Skeletal muscle satellite cell (primary cell): ENCODE measurements at regions not wholly inside any gene's neighbourhood (a gene's known extent, or its start where the extent isn't known, plus 50 kb on each side); places are given as distances from the start of the nearest gene placed in this dataset. TPM values are rescaled to one million over a fixed set of nuclear protein-coding genes. Genes with fewer than 3 reads are reported as not detected.

Source experiments
- H3K27me3 ChIP-seq: 2 replicates; pipeline ENCODE4 v1.7.0; 2013; ENCODE audit warnings: low read length; ENCODE audit not compliant: control insufficient read depth, insufficient read depth
- H3K36me3 ChIP-seq: 2 replicates; pipeline ENCODE4 v1.7.0; 2013; ENCODE audit warnings: mild to moderate bottlenecking, control low read depth, low read length; ENCODE audit not compliant: insufficient read depth
- H3K4me1 ChIP-seq: 2 replicates; pipeline ENCODE4 v1.7.0; 2013; ENCODE audit warnings: low read length; ENCODE audit not compliant: control insufficient read depth, insufficient read depth
- H3K4me2 ChIP-seq: 2 replicates; pipeline ENCODE4 v1.7.0; 2013; ENCODE audit warnings: mild to moderate bottlenecking, low read length
- H3K4me3 ChIP-seq: 2 replicates; pipeline ENCODE4 v1.7.0; 2013; ENCODE audit warnings: low read length
- H3K9ac ChIP-seq: 2 replicates; pipeline ENCODE4 v1.7.0; 2013; ENCODE audit warnings: mild to moderate bottlenecking, low read depth, low read length, moderate library complexity
- H3K9me3 ChIP-seq: replicated peaks from 2 replicates; pipeline ENCODE4 v1.7.0; 2013; ENCODE audit warnings: mild to moderate bottlenecking, control low read depth, low read length
- small RNA-seq: library from RNA; depleted of rRNA; stranded (forward); fragments of <200 nt; gene quantifications from one replicate; pipeline ENCODE3, GENCODE V24; 2012

DNA sequence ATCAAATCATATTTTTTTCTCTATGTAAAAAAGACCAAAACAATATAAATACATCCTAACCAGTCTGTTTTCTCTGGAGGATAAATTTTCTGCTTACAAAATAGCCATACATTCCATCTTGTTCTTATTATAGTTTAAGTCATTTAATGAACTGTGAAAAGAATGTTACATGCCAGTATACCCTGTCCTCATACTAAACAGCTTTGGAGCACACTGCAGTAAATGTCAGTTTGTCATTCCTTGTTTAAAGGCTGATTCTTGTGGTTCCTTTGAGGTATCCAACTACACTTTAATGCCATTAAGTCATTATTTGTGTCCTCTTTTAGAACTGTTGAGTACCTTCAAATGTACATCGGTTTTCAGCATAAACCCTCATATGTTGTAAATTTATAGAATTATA is 52.7 kb upstream of the DCBLD2 start:
- Histone ChIP-seq H3K4me3 (no peak overlapping the region), H3K36me3 (no peaks in the 10 kb centered on the region), H3K9me3 (no peaks in the 10 kb centered on the region), H3K9ac (no peak overlapping the region), H3K4me2 (no peak overlapping the region), H3K4me1 (peaks cover 11% of the 10 kb centered on the region), H3K27me3 (no peaks in the 10 kb centered on the region)

DNA sequence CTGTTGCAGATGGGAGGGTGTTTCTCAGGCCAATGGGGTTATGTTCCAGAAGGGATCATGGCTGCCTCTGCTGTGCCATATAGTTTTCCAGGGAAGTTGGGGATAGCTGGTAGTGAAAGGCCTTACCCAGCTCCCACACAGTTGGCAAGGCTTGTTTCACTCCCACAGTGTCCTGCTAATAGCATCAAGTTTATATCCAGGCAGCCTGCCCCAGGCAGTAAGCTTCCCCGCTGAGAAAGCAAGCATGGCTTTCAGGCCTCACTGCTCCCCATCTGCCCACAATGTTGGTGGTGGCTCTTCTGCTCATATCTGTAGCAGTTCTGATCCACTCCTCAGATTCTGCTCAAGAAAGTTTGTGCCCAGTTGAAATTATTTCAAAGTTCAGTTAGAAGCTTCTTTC is 50.9 kb upstream of the DCBLD2 start:
- H3K9ac ChIP-seq: no peak overlapping the region
- no peaks in the 10 kb centered on the region for H3K9me3 ChIP-seq
- H3K36me3 ChIP-seq: no peaks in the 10 kb centered on the region
- H3K4me3 ChIP-seq: no peak overlapping the region
- no peaks in the 10 kb centered on the region for H3K27me3 ChIP-seq
- H3K4me2 ChIP-seq: no peak overlapping the region
- peaks cover 11% of the 10 kb centered on the region for H3K4me1 ChIP-seq

Small RNA genes lying in the stretch of these regions (small RNA-seq; reads per million reads assigned to genes)
- gene AC107297.1 (not detected), gene RF00066 (not detected)
